HEK293 (cell line): ENCODE measurements at regions not wholly inside any gene's neighbourhood (a gene's known extent, or its start where the extent isn't known, plus 50 kb on each side); places are given as distances from the start of the nearest gene placed in this dataset.

Source experiments
- CTCF ChIA-PET: fragments of 350-600 bp; formaldehyde crosslinking; extraction: SDS; loops from one replicate; lab custom pipeline; 2021; ENCODE audit warnings: antibody characterized with exemption; lab: Yijun Ruan, JAX
- POLR2A ChIA-PET: fragments of 300-600 bp; formaldehyde crosslinking; extraction: SDS; loops from one replicate; lab custom pipeline; 2020; ENCODE audit warnings: antibody characterized with exemption, inconsistent platforms; lab: Yijun Ruan, JAX
- H3K27ac ChIP-seq: fragments of 200-500 bp; sonication (Bioruptor generic); 2 replicates; pipeline ENCODE4 v1.5.1; 2014; ENCODE audit warnings: low read depth, low read length, control low read depth, inconsistent platforms; ENCODE audit errors: extremely low read depth
- H3K36me3 ChIP-seq, 2 experiments: fragments of 200-500 bp in 1 of 2; sonication (Bioruptor generic) in 1 of 2; 1 replicate in 1 of 2; 2 replicates in 1 of 2; pipeline ENCODE4 v1.5.1; 2014 to 2017; ENCODE audit warnings: inconsistent platforms in 2 of 2, low read length in 2 of 2; ENCODE audit not compliant: control insufficient read depth in 2 of 2, insufficient read depth in 1 of 2
- H3K4me1 ChIP-seq: fragments of 200-500 bp; sonication (Bioruptor generic); 2 replicates; pipeline ENCODE4 v1.5.1; 2014; ENCODE audit warnings: mild to moderate bottlenecking, low read length, inconsistent platforms; ENCODE audit not compliant: control insufficient read depth, insufficient read depth
- H3K4me3 ChIP-seq: 2 replicates; pipeline ENCODE4 v1.5.1; 2011; ENCODE audit warnings: low read depth, mild to moderate bottlenecking, control low read depth, low read length, moderate library complexity
- H3K9me3 ChIP-seq: fragments of 200-500 bp; sonication (Bioruptor generic); 2 replicates; pipeline ENCODE4 v1.5.1; 2014; ENCODE audit warnings: low read depth, low read length, inconsistent platforms; ENCODE audit not compliant: control insufficient read depth, insufficient read depth
- HOXC10 ChIP-seq: sonication (generic); formaldehyde crosslinking; IDR thresholded peaks from 2 replicates; pipeline ENCODE4 v1.8.1; 2023; ENCODE audit warnings: mild to moderate bottlenecking, missing genetic modification reagents
- KLF8 ChIP-seq: fragments of 450-650 bp; formaldehyde crosslinking; IDR thresholded peaks from 2 replicates; pipeline ENCODE4 v1.5.1; 2016; ENCODE audit warnings: missing biosample characterization, missing genetic modification characterization
- KLF9 ChIP-seq: fragments of 450-650 bp; formaldehyde crosslinking; IDR thresholded peaks from 2 replicates; pipeline ENCODE4 v1.5.1; 2016; ENCODE audit warnings: missing biosample characterization, missing genetic modification characterization, low read depth
- REPIN1 ChIP-seq: fragments of 450-650 bp; formaldehyde crosslinking; IDR thresholded peaks from 2 replicates; pipeline ENCODE4 v1.5.1; 2017; ENCODE audit warnings: missing biosample characterization, missing genetic modification characterization, low read depth
- SCRT2 ChIP-seq: fragments of 450-650 bp; formaldehyde crosslinking; IDR thresholded peaks from 2 replicates; pipeline ENCODE4 v1.5.1; 2016; ENCODE audit warnings: missing biosample characterization, missing genetic modification characterization
- YY1 ChIP-seq: fragments of 450-650 bp; formaldehyde crosslinking; IDR thresholded peaks from 2 replicates; pipeline ENCODE4 v1.5.1; 2018; ENCODE audit warnings: missing biosample characterization, missing genetic modification characterization
- ZBTB21 ChIP-seq: fragments of 450-650 bp; formaldehyde crosslinking; IDR thresholded peaks from 2 replicates; pipeline ENCODE4 v1.5.1; 2017; ENCODE audit warnings: missing biosample characterization, missing genetic modification characterization
- ZEB2 ChIP-seq: fragments of 450-650 bp; formaldehyde crosslinking; IDR thresholded peaks from 2 replicates; pipeline ENCODE4 v1.5.1; 2016; ENCODE audit warnings: missing biosample characterization, missing genetic modification characterization
- ZNF157 ChIP-seq: fragments of 450-650 bp; formaldehyde crosslinking; IDR thresholded peaks from 2 replicates; pipeline ENCODE4 v1.5.1; 2016; ENCODE audit warnings: missing biosample characterization, missing genetic modification characterization
- ZNF175 ChIP-seq: fragments of 450-650 bp; formaldehyde crosslinking; IDR thresholded peaks from 2 replicates; pipeline ENCODE4 v1.5.1; 2016; ENCODE audit warnings: missing biosample characterization, missing genetic modification characterization
- ZNF23 ChIP-seq: fragments of 450-650 bp; formaldehyde crosslinking; IDR thresholded peaks from 2 replicates; pipeline ENCODE4 v1.5.1; 2016; ENCODE audit warnings: missing biosample characterization, missing genetic modification characterization, borderline replicate concordance
- ZNF266 ChIP-seq: fragments of 450-650 bp; formaldehyde crosslinking; IDR thresholded peaks from 2 replicates; pipeline ENCODE4 v1.5.1; 2016; ENCODE audit warnings: missing biosample characterization, missing genetic modification characterization, low read depth
- ZNF302 ChIP-seq: fragments of 450-650 bp; formaldehyde crosslinking; IDR thresholded peaks from 2 replicates; pipeline ENCODE4 v1.5.1; 2016; ENCODE audit warnings: missing biosample characterization, missing genetic modification characterization, low read depth
- ZNF324 ChIP-seq: fragments of 450-650 bp; formaldehyde crosslinking; IDR thresholded peaks from 2 replicates; pipeline ENCODE4 v1.5.1; 2016; ENCODE audit warnings: missing biosample characterization, missing genetic modification characterization
- ZNF501 ChIP-seq: fragments of 450-650 bp; formaldehyde crosslinking; IDR thresholded peaks from 2 replicates; pipeline ENCODE4 v1.5.1; 2016; ENCODE audit warnings: missing biosample characterization, missing genetic modification characterization
- ZNF530 ChIP-seq: fragments of 450-650 bp; formaldehyde crosslinking; IDR thresholded peaks from 2 replicates; pipeline ENCODE4 v1.5.1; 2016; ENCODE audit warnings: low read depth, missing biosample characterization, missing genetic modification characterization
- ZNF571 ChIP-seq: fragments of 450-650 bp; formaldehyde crosslinking; IDR thresholded peaks from 2 replicates; pipeline ENCODE4 v1.5.0; 2017; ENCODE audit warnings: missing biosample characterization, missing genetic modification characterization
- ZNF629 ChIP-seq: fragments of 450-650 bp; formaldehyde crosslinking; IDR thresholded peaks from 2 replicates; pipeline ENCODE4 v1.5.1; 2017; ENCODE audit warnings: missing biosample characterization, missing genetic modification characterization
- ZNF777 ChIP-seq: fragments of 450-650 bp; formaldehyde crosslinking; IDR thresholded peaks from 2 replicates; pipeline ENCODE4 v1.5.1; 2017; ENCODE audit warnings: missing biosample characterization, missing genetic modification characterization, borderline replicate concordance
- TF ChIP-seq, protein P1 (sequence below): fragments of 450-650 bp; IDR thresholded peaks from 2 replicates; pipeline ENCODE4 v1.5.1; 2018; ENCODE audit warnings: missing biosample characterization, missing genetic modification characterization
- TF ChIP-seq, protein P2 (sequence below): fragments of 450-650 bp; formaldehyde crosslinking; IDR thresholded peaks from 2 replicates; pipeline ENCODE4 v1.5.1; 2016; ENCODE audit warnings: missing biosample characterization, missing genetic modification characterization
- TF ChIP-seq, protein P3 (sequence below): fragments of 450-650 bp; formaldehyde crosslinking; IDR thresholded peaks from 2 replicates; pipeline ENCODE4 v1.5.1; 2016; ENCODE audit warnings: missing biosample characterization, missing genetic modification characterization
- TF ChIP-seq, protein P4 (sequence below): fragments of 450-650 bp; formaldehyde crosslinking; IDR thresholded peaks from 2 replicates; pipeline ENCODE4 v1.5.1; 2017; ENCODE audit warnings: missing biosample characterization, missing genetic modification characterization

DNA sequence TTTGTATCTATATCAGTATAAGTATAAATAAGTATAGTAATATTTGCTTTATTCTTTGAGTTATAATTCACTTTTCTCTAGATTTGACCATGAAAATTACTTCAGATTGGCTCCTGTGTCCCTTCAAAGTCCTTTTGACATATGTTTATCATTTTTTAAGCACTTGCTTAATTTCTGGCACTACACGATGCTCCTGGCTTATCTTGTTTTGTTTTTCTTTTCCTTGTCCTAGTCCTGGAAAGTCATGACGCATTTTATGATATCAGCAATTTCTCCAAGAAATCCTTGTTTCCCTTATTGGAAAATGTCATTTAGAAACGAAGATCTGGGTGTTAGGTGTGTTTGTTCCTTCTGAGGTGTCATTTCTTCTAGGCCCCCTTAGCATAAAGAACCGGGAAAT, 226.5 kb downstream of the POU4F1 start:
- no peaks in the 10 kb centered on the region for H3K36me3 ChIP-seq
- no peak overlapping the region for H3K27ac ChIP-seq
- H3K9me3 ChIP-seq = no peaks in the 10 kb centered on the region
- H3K4me3 ChIP-seq = no peak overlapping the region
- no peak for TF ChIP-seq ZNF23
- TF ChIP-seq, protein P1, sequence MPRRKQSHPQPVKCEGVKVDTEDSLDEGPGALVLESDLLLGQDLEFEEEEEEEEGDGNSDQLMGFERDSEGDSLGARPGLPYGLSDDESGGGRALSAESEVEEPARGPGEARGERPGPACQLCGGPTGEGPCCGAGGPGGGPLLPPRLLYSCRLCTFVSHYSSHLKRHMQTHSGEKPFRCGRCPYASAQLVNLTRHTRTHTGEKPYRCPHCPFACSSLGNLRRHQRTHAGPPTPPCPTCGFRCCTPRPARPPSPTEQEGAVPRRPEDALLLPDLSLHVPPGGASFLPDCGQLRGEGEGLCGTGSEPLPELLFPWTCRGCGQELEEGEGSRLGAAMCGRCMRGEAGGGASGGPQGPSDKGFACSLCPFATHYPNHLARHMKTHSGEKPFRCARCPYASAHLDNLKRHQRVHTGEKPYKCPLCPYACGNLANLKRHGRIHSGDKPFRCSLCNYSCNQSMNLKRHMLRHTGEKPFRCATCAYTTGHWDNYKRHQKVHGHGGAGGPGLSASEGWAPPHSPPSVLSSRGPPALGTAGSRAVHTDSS (tag by site-specific recombination) = no peak
- TF ChIP-seq ZNF501 (tag by site-specific recombination) = no peak
- no peak for TF ChIP-seq ZNF530
- TF ChIP-seq, all 188 proteins: peak for 0
- no peaks in the 10 kb centered on the region for H3K4me1 ChIP-seq
- ChIA-PET POLR2A (no interaction called here), CTCF (no interaction called here)

DNA sequence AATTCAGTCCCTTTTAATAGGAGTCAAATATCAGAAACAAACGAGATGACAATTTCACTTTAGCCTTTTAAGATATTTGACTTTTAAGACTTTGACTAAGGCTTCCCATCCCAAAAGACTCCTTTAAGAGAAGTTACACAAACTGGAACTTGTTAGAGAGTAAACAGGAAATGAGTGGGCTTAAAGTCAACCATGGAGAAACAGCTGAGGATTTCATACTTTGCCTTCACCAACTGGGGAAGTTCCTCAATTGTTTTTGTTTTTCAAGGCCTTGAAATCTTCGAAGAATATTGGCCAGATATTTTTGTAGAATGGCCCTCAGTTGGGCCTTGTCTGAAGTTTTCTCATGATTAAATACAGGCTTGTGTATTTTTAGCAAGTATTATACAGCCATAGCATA, 227.3 kb downstream of the POU4F1 start:
- Histone ChIP-seq H3K4me1 (no peaks in the 10 kb centered on the region), H3K4me3 (no peak overlapping the region), H3K9me3 (no peaks in the 10 kb centered on the region), H3K27ac (no peak overlapping the region), H3K36me3 (no peaks in the 10 kb centered on the region)
- ChIA-PET CTCF (no interaction called here), POLR2A (no interaction called here)
- TF ChIP-seq REPIN1 = no peak
- TF ChIP-seq, protein P2, sequence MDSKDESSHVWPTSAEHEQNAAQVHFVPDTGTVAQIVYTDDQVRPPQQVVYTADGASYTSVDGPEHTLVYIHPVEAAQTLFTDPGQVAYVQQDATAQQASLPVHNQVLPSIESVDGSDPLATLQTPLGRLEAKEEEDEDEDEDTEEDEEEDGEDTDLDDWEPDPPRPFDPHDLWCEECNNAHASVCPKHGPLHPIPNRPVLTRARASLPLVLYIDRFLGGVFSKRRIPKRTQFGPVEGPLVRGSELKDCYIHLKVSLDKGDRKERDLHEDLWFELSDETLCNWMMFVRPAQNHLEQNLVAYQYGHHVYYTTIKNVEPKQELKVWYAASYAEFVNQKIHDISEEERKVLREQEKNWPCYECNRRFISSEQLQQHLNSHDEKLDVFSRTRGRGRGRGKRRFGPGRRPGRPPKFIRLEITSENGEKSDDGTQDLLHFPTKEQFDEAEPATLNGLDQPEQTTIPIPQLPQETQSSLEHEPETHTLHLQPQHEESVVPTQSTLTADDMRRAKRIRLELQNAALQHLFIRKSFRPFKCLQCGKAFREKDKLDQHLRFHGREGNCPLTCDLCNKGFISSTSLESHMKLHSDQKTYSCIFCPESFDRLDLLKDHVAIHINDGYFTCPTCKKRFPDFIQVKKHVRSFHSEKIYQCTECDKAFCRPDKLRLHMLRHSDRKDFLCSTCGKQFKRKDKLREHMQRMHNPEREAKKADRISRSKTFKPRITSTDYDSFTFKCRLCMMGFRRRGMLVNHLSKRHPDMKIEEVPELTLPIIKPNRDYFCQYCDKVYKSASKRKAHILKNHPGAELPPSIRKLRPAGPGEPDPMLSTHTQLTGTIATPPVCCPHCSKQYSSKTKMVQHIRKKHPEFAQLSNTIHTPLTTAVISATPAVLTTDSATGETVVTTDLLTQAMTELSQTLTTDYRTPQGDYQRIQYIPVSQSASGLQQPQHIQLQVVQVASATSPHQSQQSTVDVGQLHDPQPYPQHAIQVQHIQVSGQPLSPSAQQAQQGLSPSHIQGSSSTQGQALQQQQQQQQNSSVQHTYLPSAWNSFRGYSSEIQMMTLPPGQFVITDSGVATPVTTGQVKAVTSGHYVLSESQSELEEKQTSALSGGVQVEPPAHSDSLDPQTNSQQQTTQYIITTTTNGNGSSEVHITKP = no peak
- no peak for TF ChIP-seq ZNF266 (tag by site-specific recombination)
- TF ChIP-seq, protein P3, sequence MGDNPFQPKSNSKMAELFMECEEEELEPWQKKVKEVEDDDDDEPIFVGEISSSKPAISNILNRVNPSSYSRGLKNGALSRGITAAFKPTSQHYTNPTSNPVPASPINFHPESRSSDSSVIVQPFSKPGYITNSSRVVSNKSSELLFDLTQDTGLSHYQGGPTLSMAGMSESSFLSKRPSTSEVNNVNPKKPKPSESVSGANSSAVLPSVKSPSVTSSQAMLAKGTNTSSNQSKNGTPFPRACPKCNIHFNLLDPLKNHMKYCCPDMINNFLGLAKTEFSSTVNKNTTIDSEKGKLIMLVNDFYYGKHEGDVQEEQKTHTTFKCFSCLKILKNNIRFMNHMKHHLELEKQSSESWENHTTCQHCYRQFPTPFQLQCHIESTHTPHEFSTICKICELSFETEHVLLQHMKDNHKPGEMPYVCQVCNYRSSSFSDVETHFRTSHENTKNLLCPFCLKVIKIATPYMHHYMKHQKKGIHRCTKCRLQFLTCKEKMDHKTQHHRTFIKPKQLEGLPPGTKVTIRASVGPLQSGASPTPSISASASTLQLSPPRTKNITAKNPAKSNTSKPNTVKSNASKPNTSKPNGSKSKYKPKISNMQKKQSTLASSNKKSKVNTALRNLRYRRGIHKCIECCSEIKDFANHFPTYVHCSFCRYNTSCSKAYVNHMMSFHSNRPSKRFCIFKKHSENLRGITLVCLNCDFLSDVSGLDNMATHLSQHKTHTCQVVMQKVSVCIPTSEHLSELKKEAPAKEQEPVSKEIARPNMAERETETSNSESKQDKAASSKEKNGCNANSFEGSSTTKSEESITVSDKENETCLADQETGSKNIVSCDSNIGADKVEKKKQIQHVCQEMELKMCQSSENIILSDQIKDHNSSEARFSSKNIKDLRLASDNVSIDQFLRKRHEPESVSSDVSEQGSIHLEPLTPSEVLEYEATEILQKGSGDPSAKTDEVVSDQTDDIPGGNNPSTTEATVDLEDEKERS (tag by site-specific recombination) = no peak
- TF ChIP-seq HOXC10 (CRISPR knock-in tag) = no peak
- TF ChIP-seq KLF8 (tag by site-specific recombination) = no peak
- no peak for TF ChIP-seq ZBTB21 (tag by site-specific recombination)
- TF ChIP-seq KLF9 (tag by site-specific recombination) = no peak
- no peak for TF ChIP-seq ZNF571
- no peak for TF ChIP-seq ZNF777 (tag by site-specific recombination)
- no peak for TF ChIP-seq YY1 (tag by site-specific recombination)
- TF ChIP-seq, protein P4, sequence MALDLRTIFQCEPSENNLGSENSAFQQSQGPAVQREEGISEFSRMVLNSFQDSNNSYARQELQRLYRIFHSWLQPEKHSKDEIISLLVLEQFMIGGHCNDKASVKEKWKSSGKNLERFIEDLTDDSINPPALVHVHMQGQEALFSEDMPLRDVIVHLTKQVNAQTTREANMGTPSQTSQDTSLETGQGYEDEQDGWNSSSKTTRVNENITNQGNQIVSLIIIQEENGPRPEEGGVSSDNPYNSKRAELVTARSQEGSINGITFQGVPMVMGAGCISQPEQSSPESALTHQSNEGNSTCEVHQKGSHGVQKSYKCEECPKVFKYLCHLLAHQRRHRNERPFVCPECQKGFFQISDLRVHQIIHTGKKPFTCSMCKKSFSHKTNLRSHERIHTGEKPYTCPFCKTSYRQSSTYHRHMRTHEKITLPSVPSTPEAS (tag by site-specific recombination) = no peak
- no peak for TF ChIP-seq ZNF629 (tag by site-specific recombination)
- no peak for TF ChIP-seq ZNF175 (tag by site-specific recombination)
- TF ChIP-seq ZNF324 (tag by site-specific recombination) = no peak
- no peak for TF ChIP-seq ZNF302 (tag by site-specific recombination)
- TF ChIP-seq SCRT2 (tag by site-specific recombination) = no peak
- TF ChIP-seq ZNF157 = no peak
- TF ChIP-seq ZEB2 (tag by site-specific recombination) = no peak
